NCI-H2196 treated with DMSO at 0.1 percent for 48 hours (cell line): ENCODE measurements at regions not wholly inside any gene's neighbourhood (a gene's known extent, or its start where the extent isn't known, plus 50 kb on each side); places are given as distances from the start of the nearest gene placed in this dataset.
"Not testable (repeated sequence)": the region's sequence is repeated elsewhere in the genome, so short reads cannot be mapped to it uniquely, and the experiment has no call there.

Experiments
- DNase-seq: peaks from one replicate; lab custom pipeline; 2025; ENCODE audit not compliant: unreplicated experiment; lab: John Stamatoyannopoulos, UW

- no peak for DNase-seq
Observed at GRCh38 chr11:80330264-80330663, 889.4 kb upstream of the TENM4 start.

- DNase-seq = no peak
Observed at GRCh38 chr11:80328774-80329173, 887.9 kb upstream of the TENM4 start.

- no peak for DNase-seq
Observed at GRCh38 chr11:80327956-80328614, 887.3 kb upstream of the TENM4 start.

- no peak for DNase-seq
Observed at GRCh38 chr11:80321786-80322185, 881.0 kb upstream of the TENM4 start.

- no peak for DNase-seq
Observed at GRCh38 chr11:80320765-80321164, 879.9 kb upstream of the TENM4 start.

GRCh38 chr11:80320226-80320625 lies 879.4 kb upstream of the TENM4 start:
- no peak for DNase-seq

GRCh38 chr11:80317612-80318011 lies 876.8 kb upstream of the TENM4 start:
- no peak for DNase-seq

GRCh38 chr11:80315200-80315599 lies 874.4 kb upstream of the TENM4 start:
- DNase-seq = no peak

- DNase-seq = no peak
Observed at GRCh38 chr11:80309301-80309700, 868.5 kb upstream of the TENM4 start.

- no peak for DNase-seq
Observed at GRCh38 chr11:80307676-80308075, 866.8 kb upstream of the TENM4 start.

- no peak for DNase-seq
Observed at GRCh38 chr11:80297858-80298632, 857.2 kb upstream of the TENM4 start.

GRCh38 chr11:80293293-80293692 lies 852.5 kb upstream of the TENM4 start:
- DNase-seq = no peak

GRCh38 chr11:80284946-80285785 lies 844.3 kb upstream of the TENM4 start:
- no peak for DNase-seq

GRCh38 chr11:80282643-80283042 lies 841.8 kb upstream of the TENM4 start:
- DNase-seq = no peak

- no peak for DNase-seq
Observed at GRCh38 chr11:80281194-80281593, 840.4 kb upstream of the TENM4 start.

- no peak for DNase-seq
Observed at GRCh38 chr11:80280737-80281136, 839.9 kb upstream of the TENM4 start.

- DNase-seq = no peak
Observed at GRCh38 chr11:80261776-80262175, 820.9 kb upstream of the TENM4 start.

GRCh38 chr11:80257319-80258015 lies 816.6 kb upstream of the TENM4 start:
- DNase-seq = not testable (repeated sequence)

GRCh38 chr11:80255021-80255420 lies 814.2 kb upstream of the TENM4 start:
- no peak for DNase-seq

GRCh38 chr11:80241766-80242165 lies 800.9 kb upstream of the TENM4 start:
- no peak for DNase-seq

GRCh38 chr11:80240245-80240644 lies 799.4 kb upstream of the TENM4 start:
- DNase-seq = no peak
